H9 (cell line): ENCODE measurements at regions not wholly inside any gene's neighbourhood (a gene's known extent, or its start where the extent isn't known, plus 50 kb on each side); places are given as distances from the start of the nearest gene placed in this dataset.

ENCODE experiments used
- DNase-seq: peaks from one replicate; pipeline ENCODE4 v3.0.0-alpha.2; 2017
- H2AFZ ChIP-seq: one replicate; pipeline ENCODE4 v1.6.1; 2013; ENCODE audit warnings: mild to moderate bottlenecking, low read length, control low read depth, moderate library complexity
- H2AK5ac ChIP-seq: 2 replicates; pipeline ENCODE4 v1.6.1; 2013; ENCODE audit warnings: low read length, control low read depth, mixed read lengths; ENCODE audit not compliant: insufficient read length
- H2BK120ac ChIP-seq: one replicate; pipeline ENCODE4 v1.6.1; 2013; ENCODE audit warnings: low read depth, mild to moderate bottlenecking, low read length, control low read depth, inconsistent platforms; ENCODE audit not compliant: poor library complexity, severe bottlenecking
- H2BK12ac ChIP-seq: 2 replicates; pipeline ENCODE4 v1.6.1; 2013; ENCODE audit warnings: low read length, control low read depth, mixed read lengths, low read depth; ENCODE audit not compliant: insufficient read length
- H2BK15ac ChIP-seq: 2 replicates; pipeline ENCODE4 v1.6.1; 2013; ENCODE audit warnings: low read depth, low read length, control low read depth
- H2BK20ac ChIP-seq: one replicate; pipeline ENCODE4 v1.6.1; 2013; ENCODE audit warnings: low read depth, mild to moderate bottlenecking, low read length, control low read depth, inconsistent platforms; ENCODE audit not compliant: poor library complexity, severe bottlenecking
- H2BK5ac ChIP-seq: 2 replicates; pipeline ENCODE4 v1.6.1; 2013; ENCODE audit warnings: low read length, control low read depth, mixed read lengths; ENCODE audit not compliant: insufficient read length
- H3K14ac ChIP-seq: 2 replicates; pipeline ENCODE4 v1.6.1; 2013; ENCODE audit warnings: low read length, control low read depth; ENCODE audit not compliant: insufficient read depth
- H3K18ac ChIP-seq: 2 replicates; pipeline ENCODE4 v1.6.1; 2013; ENCODE audit warnings: low read depth, mild to moderate bottlenecking, mixed read lengths, low read length, control low read depth; ENCODE audit not compliant: insufficient read length
- H3K23ac ChIP-seq: 2 replicates; pipeline ENCODE4 v1.6.1; 2013; ENCODE audit warnings: low read length, control low read depth, mixed read lengths, low read depth; ENCODE audit not compliant: insufficient read length
- H3K23me2 ChIP-seq: 2 replicates; pipeline ENCODE4 v1.6.1; 2013; ENCODE audit warnings: low read depth, mild to moderate bottlenecking, mixed read lengths, low read length, control low read depth; ENCODE audit not compliant: insufficient read length, poor library complexity, severe bottlenecking
- H3K27ac ChIP-seq: 2 replicates; pipeline ENCODE4 v1.5.1; 2013; ENCODE audit warnings: low read length, control low read depth, mixed read lengths, low read depth; ENCODE audit not compliant: insufficient read length
- H3K27me3 ChIP-seq: 2 replicates; pipeline ENCODE4 v1.6.1; 2013; ENCODE audit warnings: low read length, control low read depth, inconsistent platforms; ENCODE audit not compliant: insufficient read depth
- H3K4ac ChIP-seq: 2 replicates; pipeline ENCODE4 v1.6.1; 2013; ENCODE audit warnings: low read depth, mild to moderate bottlenecking, control low read depth, inconsistent platforms, low read length, moderate library complexity
- H3K4me1 ChIP-seq: 2 replicates; pipeline ENCODE4 v1.6.1; 2013; ENCODE audit warnings: low read length, control low read depth, inconsistent platforms; ENCODE audit not compliant: insufficient read depth
- H3K4me2 ChIP-seq: 2 replicates; pipeline ENCODE4 v1.6.1; 2013; ENCODE audit warnings: low read length, control low read depth, mixed read lengths; ENCODE audit not compliant: insufficient read length, insufficient read depth
- H3K56ac ChIP-seq: 2 replicates; pipeline ENCODE4 v1.6.1; 2013; ENCODE audit warnings: low read depth, mild to moderate bottlenecking, mixed read lengths, low read length, control low read depth; ENCODE audit not compliant: insufficient read length
- H3K79me1 ChIP-seq: 2 replicates; pipeline ENCODE4 v1.6.1; 2013; ENCODE audit warnings: low read depth, mild to moderate bottlenecking, moderate library complexity, low read length, control low read depth, inconsistent platforms; ENCODE audit not compliant: insufficient read depth, poor library complexity, severe bottlenecking
- H3K79me2 ChIP-seq: 2 replicates; pipeline ENCODE4 v1.6.1; 2013; ENCODE audit warnings: low read length, control low read depth, inconsistent platforms; ENCODE audit not compliant: insufficient read depth
- H3K9ac ChIP-seq: 2 replicates; pipeline ENCODE4 v1.6.1; 2013; ENCODE audit warnings: low read length, control low read depth, mixed read lengths; ENCODE audit not compliant: insufficient read length; ENCODE audit errors: extremely low read depth
- H3K9me3 ChIP-seq: one replicate; pipeline ENCODE4 v1.6.1; 2013; ENCODE audit warnings: low read depth, low read length, inconsistent platforms; ENCODE audit not compliant: control insufficient read depth
- H3T11ph ChIP-seq: one replicate; pipeline ENCODE4 v1.6.1; 2013; ENCODE audit warnings: mild to moderate bottlenecking, low read length, control low read depth, inconsistent platforms
- H4K20me1 ChIP-seq: one replicate; pipeline ENCODE4 v1.6.1; 2013; ENCODE audit not compliant: control insufficient read depth, insufficient read length, insufficient read depth
- H4K5ac ChIP-seq: 2 replicates; pipeline ENCODE4 v1.6.1; 2013; ENCODE audit warnings: low read depth, mild to moderate bottlenecking, mixed read lengths, low read length, control low read depth; ENCODE audit not compliant: insufficient read length
- H4K8ac ChIP-seq: replicated peaks from 2 replicates; pipeline ENCODE4 v1.6.1; 2013; ENCODE audit warnings: low read length, control low read depth, mixed read lengths, low read depth; ENCODE audit not compliant: insufficient read length
- H4K91ac ChIP-seq: 2 replicates; pipeline ENCODE4 v1.6.1; 2013; ENCODE audit warnings: low read depth, mild to moderate bottlenecking, moderate library complexity, mixed read lengths, low read length, control low read depth; ENCODE audit not compliant: insufficient read length
- H3K27ac Mint-ChIP-seq, 3 experiments: 2 replicates in 2 of 3; 3 replicates in 1 of 3; pipeline ENCODE4 v1.8.0; 2020 to 2021; ENCODE audit warnings: mixed read lengths in 3 of 3, mild to moderate bottlenecking in 1 of 3, moderate library complexity in 1 of 3
- H3K27me3 Mint-ChIP-seq: 2 replicates; pipeline ENCODE4 v1.8.0; 2021; ENCODE audit warnings: low read depth, mild to moderate bottlenecking, moderate library complexity, mixed read lengths
- H3K36me3 Mint-ChIP-seq, 3 experiments: 2 replicates in 2 of 3; 3 replicates in 1 of 3; pipeline ENCODE4 v1.8.0; 2020 to 2021; ENCODE audit warnings: low read depth in 3 of 3, mixed read lengths in 3 of 3; ENCODE audit not compliant: insufficient read depth in 1 of 3
- H3K4me1 Mint-ChIP-seq, 2 experiments: 2 replicates each; pipeline ENCODE4 v1.8.0; 2020; ENCODE audit warnings: mixed read lengths in 2 of 2
- H3K4me3 Mint-ChIP-seq, 2 experiments: 2 replicates in 1 of 2; 3 replicates in 1 of 2; pipeline ENCODE4 v1.8.0; 2020 to 2021; ENCODE audit warnings: mild to moderate bottlenecking in 2 of 2, mixed read lengths in 2 of 2, moderate library complexity in 1 of 2
- H3K9me3 Mint-ChIP-seq, 2 experiments: 2 replicates in 1 of 2; 3 replicates in 1 of 2; pipeline ENCODE4 v1.8.0; 2020; ENCODE audit warnings: mild to moderate bottlenecking in 2 of 2, mixed read lengths in 2 of 2, moderate library complexity in 1 of 2
- WGBS: extraction: QIAGEN DNeasy Blood & Tissue Kit; methylation state at CpG from one replicate; pipeline ENCODE4 v1.1.7; 2013; ENCODE audit warnings: missing lambda C conversion rate, low lambda C conversion rate, mixed read lengths; ENCODE audit not compliant: insufficient read length; ENCODE audit errors: extremely low coverage; 5-methylcytosine and 5-hydroxymethylcytosine counted together
- TF ChIP-seq, protein P1 (sequence below): fragments of 200-600 bp; sonication (generic); conservative IDR thresholded peaks from 3 replicates; pipeline ENCODE4 v1.8.0; 2021; ENCODE audit warnings: antibody characterized with exemption, mild to moderate bottlenecking

DNA sequence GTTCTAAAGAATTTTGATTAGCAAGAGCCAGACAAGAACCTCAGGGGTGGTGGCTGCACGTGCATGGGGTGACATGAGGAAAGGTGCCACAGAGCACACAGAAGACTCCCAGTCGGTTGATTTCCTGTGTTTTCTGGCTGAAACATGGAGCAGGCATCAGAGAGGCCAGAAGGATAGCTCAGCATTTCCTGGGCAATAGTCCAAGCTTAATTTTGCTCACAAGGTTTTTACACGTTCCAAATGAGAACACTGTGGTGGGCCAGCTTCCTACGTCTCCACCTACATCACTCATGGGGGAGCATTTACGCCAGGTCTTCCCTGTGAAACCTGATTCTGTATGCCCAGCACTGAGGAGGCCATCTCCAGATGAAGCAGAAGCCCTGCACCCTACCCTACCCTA, 212.5 kb upstream of the CLNK start:
- H3K4me1 Mint-ChIP-seq = 0 out of 4 replicates have a peak, but pooled peaks cover 0 to 2% of the 10 kb centered on the region in 2 experiments
- H3K4ac ChIP-seq = no peak overlapping the region
- no peak overlapping the region for H2AFZ ChIP-seq
- no peaks in the 10 kb centered on the region for H3K27me3 Mint-ChIP-seq
- DNase-seq = no peak
- H3K36me3 Mint-ChIP-seq = peaks cover 0 to 1% (median 0%) of the 10 kb centered on the region in 3 experiments; a peak in 1 of 7 replicates
- H3K27me3 ChIP-seq = no peaks in the 10 kb centered on the region
- H4K20me1 ChIP-seq = no peaks in the 10 kb centered on the region
- no peak overlapping the region for H3T11ph ChIP-seq
- TF ChIP-seq, protein P1, sequence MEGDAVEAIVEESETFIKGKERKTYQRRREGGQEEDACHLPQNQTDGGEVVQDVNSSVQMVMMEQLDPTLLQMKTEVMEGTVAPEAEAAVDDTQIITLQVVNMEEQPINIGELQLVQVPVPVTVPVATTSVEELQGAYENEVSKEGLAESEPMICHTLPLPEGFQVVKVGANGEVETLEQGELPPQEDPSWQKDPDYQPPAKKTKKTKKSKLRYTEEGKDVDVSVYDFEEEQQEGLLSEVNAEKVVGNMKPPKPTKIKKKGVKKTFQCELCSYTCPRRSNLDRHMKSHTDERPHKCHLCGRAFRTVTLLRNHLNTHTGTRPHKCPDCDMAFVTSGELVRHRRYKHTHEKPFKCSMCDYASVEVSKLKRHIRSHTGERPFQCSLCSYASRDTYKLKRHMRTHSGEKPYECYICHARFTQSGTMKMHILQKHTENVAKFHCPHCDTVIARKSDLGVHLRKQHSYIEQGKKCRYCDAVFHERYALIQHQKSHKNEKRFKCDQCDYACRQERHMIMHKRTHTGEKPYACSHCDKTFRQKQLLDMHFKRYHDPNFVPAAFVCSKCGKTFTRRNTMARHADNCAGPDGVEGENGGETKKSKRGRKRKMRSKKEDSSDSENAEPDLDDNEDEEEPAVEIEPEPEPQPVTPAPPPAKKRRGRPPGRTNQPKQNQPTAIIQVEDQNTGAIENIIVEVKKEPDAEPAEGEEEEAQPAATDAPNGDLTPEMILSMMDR = no peak
- no peak overlapping the region for H3K14ac ChIP-seq
- no peak overlapping the region for H3K23ac ChIP-seq
- no peak overlapping the region for H2BK15ac ChIP-seq
- H3K4me2 ChIP-seq = no peak overlapping the region
- H2BK20ac ChIP-seq = no peak overlapping the region
- no peak overlapping the region for H3K27ac ChIP-seq
- no peaks in the 10 kb centered on the region for H3K23me2 ChIP-seq
- H4K5ac ChIP-seq = no peak overlapping the region
- H3K18ac ChIP-seq = no peak overlapping the region
- H3K79me1 ChIP-seq = no peaks in the 10 kb centered on the region
- no peak overlapping the region; a peak in 1 of 7 replicates for H3K27ac Mint-ChIP-seq
- H3K4me1 ChIP-seq = no peaks in the 10 kb centered on the region
- WGBS = no CpG with 5 or more reads among the region's 5 CpGs
- H2BK12ac ChIP-seq = no peak overlapping the region
- no peak overlapping the region for H4K91ac ChIP-seq
- no peak overlapping the region for H3K9ac ChIP-seq
- no peak overlapping the region for H4K8ac ChIP-seq
- no peak overlapping the region for H2BK120ac ChIP-seq
- H3K9me3 ChIP-seq = no peaks in the 10 kb centered on the region
- no peak overlapping the region; a peak in 1 of 5 replicates for H3K4me3 Mint-ChIP-seq
- H2BK5ac ChIP-seq = no peak overlapping the region
- no peaks in the 10 kb centered on the region for H3K9me3 Mint-ChIP-seq
- H2AK5ac ChIP-seq = no peak overlapping the region
- no peak overlapping the region for H3K56ac ChIP-seq
- H3K79me2 ChIP-seq = 0 out of 2 replicates have a peak, but pooled peaks cover 2% of the 10 kb centered on the region
